ENCODE measurements at regions not wholly inside any gene's neighbourhood (a gene's known extent, or its start where the extent isn't known, plus 50 kb on each side); places are given as distances from the start of the nearest gene placed in this dataset.
"Not testable (repeated sequence)": the region's sequence is repeated elsewhere in the genome, so short reads cannot be mapped to it uniquely, and the experiment has no call there.

GRCh38 chr15:84530751-84531150 lies 70.1 kb upstream of the ZSCAN2 start:
- TF ChIP-seq NFRKB (IDR thresholded peaks at IDR 0.05); HDGF (IDR thresholded peaks at IDR 0.05; ENCODE audit: borderline replicate concordance); SP1 (IDR thresholded peaks at IDR 0.05); SUZ12 (IDR thresholded peaks at IDR 0.05); ZNF384 (IDR thresholded peaks at IDR 0.05); ARNT (IDR thresholded peaks at IDR 0.05); BHLHE40 (IDR thresholded peaks at IDR 0.05; ENCODE audit: borderline replicate concordance); ELF4 (IDR thresholded peaks at IDR 0.05); FOXK2 (IDR thresholded peaks at IDR 0.05); TARDBP (IDR thresholded peaks at IDR 0.05); LEF1 (IDR thresholded peaks at IDR 0.05; ENCODE audit: borderline replicate concordance): not testable (repeated sequence)

All from HEK293T (cell line).